UCSD-AML1 (cell line): ENCODE measurements at regions not wholly inside any gene's neighbourhood (a gene's known extent, or its start where the extent isn't known, plus 50 kb on each side); places are given as distances from the start of the nearest gene placed in this dataset.

Experiments used
- DNase-seq: peaks from one replicate; lab custom pipeline; 2025; ENCODE audit not compliant: unreplicated experiment; lab: John Stamatoyannopoulos, UW

DNA sequence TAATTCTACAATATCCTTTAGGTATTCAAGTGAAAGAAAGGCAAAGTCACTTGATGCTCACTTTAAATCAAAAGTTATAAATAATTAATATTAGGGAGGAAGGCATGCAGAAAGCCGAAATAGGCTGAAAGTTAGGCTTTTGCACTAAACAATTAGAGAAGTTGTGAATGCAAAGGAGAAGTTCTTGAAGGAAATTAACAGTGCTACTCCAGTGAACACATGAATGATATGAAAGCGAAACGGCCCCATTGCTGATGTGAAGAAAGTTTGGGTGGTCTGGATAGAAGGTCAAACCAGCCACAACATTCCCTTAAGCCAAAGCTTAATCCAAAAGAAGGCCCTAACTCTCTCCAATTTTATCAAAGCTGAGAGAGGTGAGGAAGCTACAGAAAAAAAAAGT lies 103.1 kb upstream of the CXCR4 start:
- DNase-seq: no peak

DNA sequence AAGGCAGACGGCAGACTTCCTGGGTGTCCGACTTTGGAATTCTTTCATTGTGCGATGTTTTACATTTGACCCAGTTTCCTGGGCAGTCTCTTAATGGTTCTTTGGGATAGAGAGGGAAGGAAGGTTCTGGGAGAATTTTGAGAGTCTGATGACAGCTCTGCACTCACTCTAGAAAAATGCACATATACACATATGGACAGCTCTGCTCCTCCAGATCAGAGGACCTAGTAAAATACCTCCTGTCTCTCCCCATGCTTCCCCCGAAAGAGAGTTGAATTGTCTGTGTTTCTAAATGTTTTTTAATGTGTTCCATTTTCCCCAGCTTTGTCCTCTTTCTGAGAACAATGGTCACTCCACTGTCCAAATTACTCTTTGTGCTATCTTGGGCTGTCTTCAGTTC lies 102.0 kb upstream of the CXCR4 start:
- no peak for DNase-seq

DNA sequence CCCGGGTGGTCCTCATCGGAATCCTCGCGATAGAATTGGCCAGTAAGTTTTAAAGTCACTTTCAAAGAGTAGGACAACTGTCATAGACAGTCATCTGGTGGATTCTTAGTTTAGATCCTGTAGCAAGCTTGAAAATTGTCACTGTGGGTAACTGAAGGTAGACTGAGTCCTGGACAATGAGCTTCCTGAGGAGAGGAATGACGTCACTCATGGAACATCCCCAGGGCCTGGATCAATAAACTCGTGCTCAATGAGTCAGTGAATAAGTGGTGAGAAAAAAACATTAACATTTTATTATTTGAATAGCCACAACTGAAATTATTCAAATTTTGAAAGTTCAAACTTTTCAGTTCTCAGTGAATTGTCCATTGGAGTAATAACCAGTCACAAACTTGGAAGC lies 101.4 kb upstream of the CXCR4 start:
- no peak for DNase-seq

DNA sequence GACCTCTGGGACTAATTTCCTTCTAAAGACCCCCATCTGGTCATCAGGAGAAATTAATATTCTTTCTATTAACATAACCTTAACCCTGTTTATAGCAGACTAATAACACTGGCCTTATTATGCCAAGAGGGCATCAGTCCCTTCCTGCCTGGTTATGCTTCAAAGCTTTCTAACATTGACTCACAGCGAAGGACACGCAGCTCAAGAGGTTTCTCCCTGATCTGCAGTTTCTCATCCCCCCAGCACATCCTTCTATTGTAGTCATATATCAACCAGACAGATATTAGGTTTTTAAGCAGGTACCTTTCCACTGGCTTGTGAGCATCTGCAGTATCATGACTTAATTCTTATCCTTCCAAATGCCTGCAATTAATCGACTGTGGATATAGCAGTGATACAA lies 100.0 kb upstream of the CXCR4 start:
- no peak for DNase-seq

DNA sequence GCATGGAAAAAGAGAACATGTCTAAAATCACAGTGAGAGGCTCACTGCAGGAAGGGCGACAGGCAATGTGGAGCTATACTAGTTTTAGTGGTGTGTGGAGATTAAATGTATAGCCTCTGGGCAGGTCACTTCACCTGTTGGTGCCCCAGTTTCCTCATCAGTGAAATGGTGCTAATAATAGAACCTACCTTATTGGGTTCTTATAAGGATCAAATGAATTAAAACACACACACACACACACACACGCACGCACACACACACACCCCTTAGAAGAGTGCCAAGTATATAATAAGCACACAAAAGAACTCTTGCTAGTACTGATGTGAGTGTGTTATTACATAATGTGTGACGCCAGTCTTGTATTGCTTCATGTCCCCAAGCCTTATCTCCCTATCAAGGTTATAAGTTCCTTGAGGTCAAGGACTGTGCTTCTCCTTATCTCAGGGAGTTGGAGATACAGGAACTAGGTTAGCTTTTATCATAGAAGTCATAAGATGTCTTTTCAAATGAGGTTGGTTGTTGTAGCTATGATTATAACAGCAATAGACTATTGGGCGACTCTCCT lies 98.0 kb upstream of the CXCR4 start:
- DNase-seq: no peak

DNA sequence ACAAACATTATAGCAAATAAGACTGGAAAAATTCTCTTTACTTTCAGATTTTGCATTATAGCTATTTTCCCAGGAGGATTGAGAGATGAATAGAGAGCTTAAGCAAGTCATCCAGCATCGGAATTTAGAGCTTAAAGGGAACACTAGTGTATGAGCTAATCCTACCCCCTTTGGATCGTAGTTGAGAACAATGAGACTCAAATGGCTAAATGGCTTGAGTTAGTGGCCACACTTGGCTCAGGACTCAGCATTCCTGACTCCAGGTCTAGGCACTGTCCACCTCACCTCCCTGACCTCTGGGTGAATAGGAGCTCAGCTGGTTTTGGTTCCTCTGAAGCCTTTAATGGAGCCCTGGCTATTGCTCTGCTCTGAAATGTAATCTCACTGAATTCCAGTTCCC lies 97.5 kb upstream of the CXCR4 start:
- DNase-seq: no peak

DNA sequence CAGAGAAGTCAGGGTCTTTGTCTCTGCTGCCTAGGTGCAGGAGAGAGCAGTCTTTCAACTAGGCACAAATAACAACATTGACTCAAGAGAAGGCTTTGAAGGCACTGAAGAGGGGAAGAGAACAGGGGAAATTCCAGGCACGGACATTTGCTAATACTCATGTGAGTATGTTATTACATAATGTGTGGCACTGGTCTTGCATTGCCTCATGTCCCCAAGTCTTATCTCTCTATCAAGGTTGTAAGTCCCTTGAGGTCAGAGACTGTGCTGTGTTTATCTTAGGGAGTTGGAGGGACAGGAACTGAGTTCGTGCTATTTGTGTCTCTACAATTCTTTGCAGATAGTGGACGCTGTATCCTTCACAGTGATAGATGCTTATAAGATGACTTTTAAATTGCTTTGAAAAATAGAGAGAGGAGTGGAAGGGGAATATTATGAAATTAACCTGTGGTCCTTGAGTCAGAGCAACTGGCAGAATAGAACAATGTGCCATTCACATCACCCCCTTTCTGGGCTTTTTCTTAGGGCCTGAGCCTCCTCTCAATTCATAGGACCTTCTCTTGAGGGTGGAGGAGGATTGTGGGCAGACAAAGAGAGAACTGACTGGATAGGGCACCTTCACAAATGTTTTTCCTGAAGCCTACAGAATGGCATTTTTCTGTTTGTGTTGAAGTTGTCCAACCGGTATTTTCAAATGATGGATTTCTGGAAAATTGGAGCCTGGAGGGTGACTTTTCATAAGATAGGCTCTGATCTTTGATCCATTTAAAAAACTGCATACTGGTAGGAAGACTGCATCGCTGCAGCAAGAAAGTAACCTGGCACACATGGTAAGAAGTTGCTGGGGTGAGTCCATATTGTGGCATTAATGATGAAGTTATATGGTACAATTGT lies 96.6 kb upstream of the CXCR4 start:
- DNase-seq: no peak

DNA sequence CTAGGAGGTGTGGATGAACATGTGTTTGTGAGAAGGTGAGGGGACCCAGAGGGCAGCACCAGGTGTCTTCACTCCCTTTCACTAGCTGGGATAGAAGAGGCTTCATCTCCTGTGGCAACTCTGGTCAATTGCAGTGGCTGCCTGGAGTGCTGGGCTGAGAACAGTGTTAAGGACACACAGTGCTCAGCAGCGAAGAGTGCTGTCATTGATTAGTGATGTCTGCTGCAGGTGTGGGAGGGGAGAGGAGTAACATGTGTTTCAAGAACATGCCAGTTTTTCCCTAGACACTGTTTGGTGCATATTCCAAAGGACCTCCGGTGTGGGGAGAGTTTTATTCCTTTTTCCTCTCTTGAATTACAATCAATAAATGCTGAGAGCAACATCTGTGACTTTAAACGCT lies 95.9 kb upstream of the CXCR4 start:
- no peak for DNase-seq

DNA sequence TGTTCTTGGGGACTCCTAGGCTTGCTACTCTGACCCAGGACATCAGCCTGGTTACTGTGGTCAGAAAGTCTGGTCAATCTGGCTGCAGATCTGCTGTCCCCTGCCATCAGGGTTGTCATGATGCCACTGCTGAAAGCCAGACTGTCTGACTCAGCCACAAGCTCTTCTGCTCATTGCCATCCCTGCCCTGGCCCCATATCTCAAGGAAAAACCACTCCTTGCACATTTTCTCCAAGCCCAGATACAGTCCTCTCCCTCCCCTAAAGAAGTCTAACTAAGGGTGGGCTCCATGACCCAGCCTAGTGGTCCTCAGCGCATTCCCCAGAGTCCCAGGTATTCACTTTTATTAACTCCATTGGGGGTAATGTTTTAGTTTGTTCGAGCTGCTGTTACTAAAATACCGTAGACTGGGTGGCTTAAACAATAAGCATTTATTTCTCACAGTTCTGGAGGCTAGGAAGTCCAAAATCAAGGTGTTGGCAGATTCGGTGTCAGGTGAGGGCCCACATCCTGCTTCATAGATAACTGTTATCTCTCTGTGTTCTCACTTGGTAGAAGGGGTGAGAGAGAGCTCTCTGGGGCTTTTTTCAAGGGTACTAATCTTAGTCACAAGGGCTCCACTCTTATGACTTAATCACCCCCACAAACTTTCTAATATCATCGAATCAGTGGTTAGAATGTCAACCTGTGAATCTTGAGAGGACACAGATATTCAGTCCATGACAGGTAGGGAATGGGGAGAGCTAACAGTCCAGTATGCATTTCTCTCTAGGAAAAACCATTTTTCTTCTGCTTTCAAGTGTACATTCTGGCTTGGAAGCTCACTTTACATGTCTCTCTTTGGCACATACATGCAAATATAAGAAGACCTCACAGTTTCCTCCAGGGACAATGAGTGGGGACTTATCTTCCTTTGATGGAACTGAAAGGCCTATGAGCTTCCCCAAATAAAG lies 94.8 kb upstream of the CXCR4 start:
- DNase-seq: no peak

DNA sequence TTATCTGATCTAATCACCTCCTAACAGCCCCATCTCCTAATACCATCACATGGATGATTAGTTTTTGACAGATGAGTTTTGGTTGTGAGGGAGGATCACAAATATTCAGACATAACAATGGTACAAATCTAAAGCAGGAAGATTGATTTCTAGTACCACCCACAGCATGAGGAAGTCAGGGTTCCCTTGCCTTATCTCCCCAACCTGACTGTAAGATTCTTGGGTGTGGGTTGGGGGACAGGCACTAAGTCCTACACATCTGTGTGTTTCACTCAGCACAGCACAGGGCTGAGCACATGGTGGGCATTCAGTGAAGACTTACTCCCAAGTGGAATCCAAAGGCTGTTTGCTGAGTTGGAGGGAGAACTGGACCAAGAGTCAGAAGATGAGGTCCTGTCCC lies 93.8 kb upstream of the CXCR4 start:
- DNase-seq: no peak

DNA sequence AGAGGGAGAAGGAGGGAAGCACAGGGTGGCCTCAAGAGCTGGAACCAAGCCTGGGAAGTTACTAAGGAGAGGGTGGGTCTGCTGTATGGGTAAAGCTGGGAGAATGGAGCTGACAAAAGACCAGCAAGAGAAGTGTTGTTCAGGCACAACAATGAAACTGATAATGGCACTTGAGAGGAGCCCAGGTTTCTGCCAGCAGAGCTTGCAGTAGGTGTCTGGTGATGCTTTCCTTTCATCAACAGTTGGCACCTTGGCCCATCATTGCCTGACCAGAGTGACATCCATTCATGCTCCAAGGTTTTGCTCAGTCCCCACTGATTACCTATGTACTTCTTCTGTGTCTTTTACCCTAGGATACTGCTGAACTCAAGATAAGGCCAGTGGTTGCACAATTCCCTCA lies 92.9 kb upstream of the CXCR4 start:
- no peak for DNase-seq

DNA sequence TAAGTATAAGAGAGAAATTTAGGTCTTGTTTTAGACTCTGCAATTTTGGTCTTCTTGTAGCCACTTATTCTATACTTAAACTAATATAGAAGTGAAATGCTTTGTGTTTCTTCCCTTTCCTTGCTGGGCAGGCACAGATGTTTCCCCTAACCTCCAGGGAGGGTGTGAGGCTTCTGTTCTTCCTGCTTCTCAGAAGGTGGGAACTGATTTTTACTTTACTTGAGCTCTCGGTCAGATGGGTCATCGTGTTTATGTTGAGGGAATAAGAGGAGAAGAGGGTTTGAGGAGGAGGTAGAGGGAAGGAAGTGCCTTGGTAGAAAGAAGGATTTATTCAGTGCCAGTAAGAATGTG lies 92.5 kb upstream of the CXCR4 start:
- DNase-seq: no peak

DNA sequence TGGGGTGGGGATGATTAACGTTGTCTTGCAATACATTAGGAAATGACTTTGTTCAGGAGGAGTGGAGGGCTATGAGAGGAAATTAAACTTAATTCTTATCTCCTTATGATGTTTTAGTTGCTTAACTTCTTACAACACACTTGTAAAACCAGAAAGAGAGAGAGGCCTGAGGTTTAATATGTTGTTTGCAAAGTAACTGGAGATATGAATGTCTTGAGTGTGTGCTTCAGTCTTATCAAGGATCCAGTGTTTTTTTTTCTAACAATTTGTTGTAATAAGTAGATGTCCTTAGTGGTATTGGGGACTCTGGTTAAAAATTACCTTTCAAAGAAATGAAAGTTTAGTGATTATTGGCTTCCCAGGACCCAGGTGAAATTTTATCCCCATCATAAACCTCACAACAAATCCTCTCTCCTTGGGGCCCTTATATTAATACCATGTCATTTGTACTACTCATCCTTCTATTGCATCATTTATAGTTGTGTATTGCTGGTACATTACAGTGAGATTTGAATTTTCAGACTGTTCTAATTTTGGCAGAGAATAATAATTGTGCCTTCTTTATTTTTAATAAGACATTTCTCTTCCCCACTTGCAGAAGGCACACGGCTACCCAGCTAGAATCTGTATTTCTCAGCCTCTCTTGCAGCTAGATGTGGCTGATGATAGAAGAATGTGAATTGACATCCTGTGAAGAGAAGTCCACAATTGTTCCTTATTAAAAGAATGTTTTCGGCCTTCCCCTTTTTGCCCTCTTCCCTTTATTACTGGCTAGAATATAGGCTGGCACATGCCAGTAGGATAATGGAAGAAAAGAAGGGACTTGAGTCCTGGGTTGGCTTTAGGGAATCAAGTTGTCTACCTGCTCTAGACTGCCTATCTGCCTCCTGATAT lies 91.9 kb upstream of the CXCR4 start:
- no peak for DNase-seq

DNA sequence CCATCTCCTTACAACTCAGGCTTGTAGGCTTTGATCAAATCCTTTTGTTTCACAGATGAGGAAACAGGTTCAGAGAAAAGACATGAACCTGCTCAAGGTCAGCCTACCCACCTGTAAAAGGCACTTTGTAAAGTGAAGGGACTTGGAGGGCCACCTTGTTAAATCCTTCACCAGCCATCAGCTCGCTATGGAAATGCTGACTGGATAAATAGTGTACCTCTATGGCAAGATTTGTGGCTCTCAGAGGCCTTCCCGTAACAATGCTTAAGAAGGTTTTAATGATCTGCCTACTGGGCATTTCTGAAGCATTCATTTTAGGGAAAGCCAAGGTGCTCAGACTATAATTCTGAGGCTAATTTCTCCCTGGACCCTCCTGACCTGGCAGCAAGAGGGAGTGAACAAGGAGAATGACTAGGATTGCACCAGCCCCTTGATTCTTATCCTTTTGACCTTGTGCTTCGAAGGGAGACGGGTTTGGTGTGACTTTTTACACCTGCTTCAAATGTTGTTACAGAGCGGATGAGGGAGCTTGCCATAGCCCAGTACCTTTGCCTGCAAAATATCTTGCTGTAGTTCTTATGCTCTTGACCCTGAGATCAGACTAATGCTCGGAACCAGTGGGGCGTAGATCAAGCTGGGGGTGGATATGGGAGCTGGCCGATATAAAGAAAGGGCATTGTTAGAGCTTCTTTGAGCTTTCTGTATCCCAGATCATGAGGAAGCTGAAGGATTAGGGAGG lies 90.9 kb upstream of the CXCR4 start:
- no peak for DNase-seq

DNA sequence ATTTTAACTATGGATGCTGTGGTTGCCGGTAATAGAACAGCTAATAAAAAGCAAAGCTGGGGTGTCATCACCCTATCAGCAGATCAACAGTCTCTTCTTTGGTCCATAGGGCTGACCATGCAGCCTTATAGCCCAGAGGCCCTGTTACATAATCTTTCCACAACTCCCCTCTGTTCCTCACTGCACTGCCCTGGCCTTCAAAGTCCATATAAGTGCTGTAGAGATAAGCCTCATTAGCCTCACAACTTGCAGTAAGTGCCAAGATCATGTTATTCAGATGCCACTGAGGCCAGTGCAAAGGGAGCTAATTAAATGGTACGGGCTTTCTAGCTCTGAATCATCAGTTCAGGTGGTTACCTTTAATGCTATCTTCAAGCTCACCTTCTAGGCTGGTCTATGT lies 89.7 kb upstream of the CXCR4 start:
- DNase-seq: no peak

DNA sequence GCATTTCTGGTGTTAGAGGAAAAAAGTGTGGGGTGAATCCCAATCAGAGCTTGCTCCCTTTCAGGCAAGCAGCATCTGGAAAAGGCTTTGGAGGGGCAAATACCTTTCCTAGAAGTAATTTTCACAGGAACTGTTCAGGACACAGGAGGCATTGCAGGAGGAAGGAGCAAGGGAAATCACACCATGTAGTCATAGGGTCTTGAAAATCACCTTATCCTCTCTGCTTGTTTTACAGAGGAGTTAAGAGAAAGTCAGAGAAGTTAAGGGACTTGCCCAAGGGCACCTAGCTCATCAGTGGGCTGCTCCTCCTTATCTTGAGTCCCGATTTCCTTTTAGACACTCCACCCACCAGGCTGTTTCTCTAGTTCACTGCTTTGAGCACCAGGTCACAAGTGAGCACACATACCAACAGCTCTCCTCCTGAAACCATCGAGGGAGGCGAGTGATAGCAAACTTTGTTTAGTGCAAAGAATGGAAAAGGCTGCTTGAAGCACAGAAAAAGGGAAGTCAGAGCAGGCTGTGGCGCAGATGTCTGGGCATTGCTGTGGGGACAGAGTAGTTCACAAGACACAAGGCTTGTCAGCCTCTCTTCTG lies 89.2 kb upstream of the CXCR4 start:
- DNase-seq: peak; percentile 19

DNA sequence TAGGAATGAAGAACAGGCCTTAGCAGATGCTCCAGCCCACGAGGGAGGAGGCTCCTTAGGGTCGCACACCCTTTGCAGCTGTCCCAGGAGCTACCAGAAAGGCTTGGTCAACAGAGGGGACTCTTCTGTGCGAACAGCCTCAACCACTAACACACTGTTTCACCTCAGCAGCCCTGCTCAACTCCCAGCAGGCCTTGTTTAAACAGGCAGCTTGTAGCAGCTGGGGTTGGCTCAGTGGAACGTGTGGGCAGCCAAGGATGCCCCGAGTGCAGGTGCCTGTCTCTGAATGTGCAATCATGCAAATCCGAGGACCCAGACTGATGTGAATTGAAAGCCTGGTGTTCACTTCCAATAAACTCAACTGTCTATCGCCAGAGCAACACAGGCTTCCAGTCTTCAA lies 88.7 kb upstream of the CXCR4 start:
- no peak for DNase-seq

DNA sequence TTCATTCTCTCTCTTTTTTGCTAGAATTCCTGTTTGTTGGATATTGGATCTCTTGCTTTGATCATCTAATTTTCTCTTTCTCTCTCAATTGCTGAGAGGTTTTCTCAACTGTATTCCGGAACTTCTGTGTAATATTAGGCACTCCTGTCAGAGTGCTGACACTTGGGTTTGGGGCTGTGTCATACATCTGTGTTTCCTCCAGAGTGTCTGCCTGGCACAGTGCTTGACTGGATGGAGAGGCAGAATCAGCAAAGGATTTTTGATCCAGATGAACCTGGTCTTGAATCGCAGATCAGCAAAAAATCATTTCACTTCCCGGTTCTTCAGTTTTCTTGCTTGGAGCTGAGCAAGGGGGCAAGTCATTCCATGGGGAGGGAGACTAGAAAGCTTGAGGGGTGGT lies 87.7 kb upstream of the CXCR4 start:
- no peak for DNase-seq

DNA sequence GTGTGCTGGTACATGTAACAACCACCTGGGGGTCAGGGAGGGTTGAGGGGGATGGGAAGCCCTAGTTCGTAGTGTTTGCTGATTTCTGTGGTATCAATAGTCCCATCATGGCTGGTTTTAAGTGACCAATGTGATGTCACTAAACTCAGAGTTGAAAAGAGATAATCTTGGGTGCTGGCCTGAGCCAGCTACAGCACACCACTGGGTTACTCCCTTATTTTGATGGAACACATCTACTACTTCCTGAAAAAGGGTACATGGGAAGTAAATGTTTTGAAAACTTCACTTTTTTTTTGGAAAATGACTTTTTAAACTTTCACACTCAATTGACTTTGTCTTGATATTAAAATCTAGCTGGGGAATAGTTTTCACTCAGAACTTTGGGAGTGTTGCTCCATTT lies 87.0 kb upstream of the CXCR4 start:
- DNase-seq: no peak

DNA sequence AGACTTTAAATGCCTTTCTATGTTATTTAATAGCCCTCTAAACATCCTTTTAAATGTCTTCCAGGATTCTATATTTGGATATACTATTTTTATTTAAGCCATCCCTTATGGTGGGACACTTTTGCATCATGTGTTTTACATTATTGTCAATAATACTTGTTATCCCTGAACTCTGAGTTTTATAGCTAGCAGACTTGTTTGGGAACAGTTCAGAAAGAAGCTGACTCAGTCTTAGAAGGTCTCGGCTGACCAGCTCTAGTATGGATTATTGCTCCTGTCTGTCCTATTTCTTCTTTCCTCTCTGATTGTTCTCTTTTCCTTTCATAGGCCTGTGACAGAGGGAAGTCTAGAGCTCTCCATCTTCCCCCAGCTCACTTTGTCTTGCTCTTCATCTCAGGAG lies 77.3 kb upstream of the CXCR4 start:
- DNase-seq: no peak
